Stimulated activated CD8-positive, alpha-beta memory T cell treated with anti-CD3 and anti-CD28 coated beads, Interleukin-12 subunit alpha, Interleukin-12 subunit beta, amount 100 ng/mL, for 1 hour (primary cell): ENCODE measurements at regions not wholly inside any gene's neighbourhood (a gene's known extent, or its start where the extent isn't known, plus 50 kb on each side); places are given as distances from the start of the nearest gene placed in this dataset.
A peak's percentile ranks its signal among the peaks of the same experiment; 100 is the strongest.
"Not testable (repeated sequence)": the region's sequence is repeated elsewhere in the genome, so short reads cannot be mapped to it uniquely, and the experiment has no call there.

Experiments
- DNase-seq: peaks from one replicate; pipeline ENCODE4 v3.0.0-alpha.2; 2020; ENCODE audit warnings: low read depth

DNA sequence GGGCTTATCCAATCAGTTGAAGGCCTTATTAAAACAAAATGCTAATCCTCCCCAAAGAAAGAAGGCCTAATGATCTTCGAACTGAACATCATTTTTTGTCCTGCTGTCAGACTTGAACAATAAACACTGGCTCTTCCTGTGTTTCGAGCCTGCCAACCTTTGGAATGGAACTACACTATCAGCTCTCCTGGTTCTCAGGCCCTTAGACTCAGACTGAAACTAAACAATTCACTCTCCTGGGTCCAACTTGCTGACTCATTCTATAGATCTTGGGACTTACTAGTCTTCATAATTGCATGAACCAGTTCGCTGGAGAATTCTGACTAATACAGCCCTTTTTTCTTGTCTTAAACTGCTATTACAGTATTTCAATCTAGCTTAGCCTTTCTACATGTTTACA lies 235.2 kb downstream of the LNPK start:
- DNase-seq = no peak

DNA sequence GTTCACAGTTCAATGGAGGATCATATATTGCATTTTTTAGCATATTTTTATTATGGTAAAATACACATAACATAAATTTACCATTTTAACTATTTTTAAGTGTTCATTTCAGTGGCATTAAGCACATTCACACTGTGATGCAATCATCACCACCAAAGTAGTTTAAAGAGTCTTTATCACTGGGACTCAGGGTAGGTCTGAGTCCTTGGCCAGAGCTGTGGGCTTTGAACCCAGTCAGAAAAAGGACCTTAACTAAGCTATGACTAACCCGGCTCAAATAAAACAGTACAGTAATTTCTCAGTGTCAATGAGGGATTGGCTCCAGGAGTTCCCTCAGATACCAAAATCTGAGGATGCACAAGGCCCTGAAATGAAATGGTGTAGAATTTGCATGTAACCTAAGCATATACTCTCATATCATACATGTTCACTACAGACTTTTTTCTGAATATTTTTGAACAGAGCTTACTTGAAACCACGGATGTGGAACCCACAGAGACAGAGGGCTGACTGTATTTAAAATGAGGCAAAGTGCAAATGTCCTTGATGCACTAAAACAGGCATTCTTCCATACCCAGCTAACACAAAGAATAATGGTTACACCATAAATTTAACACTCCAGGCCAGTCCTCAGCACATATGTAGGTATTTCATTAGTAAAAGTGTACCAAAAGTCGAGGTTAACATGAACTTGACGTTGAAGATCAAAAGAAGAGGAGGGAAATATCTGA lies 246.2 kb downstream of the LNPK start:
- DNase-seq = no peak

DNA sequence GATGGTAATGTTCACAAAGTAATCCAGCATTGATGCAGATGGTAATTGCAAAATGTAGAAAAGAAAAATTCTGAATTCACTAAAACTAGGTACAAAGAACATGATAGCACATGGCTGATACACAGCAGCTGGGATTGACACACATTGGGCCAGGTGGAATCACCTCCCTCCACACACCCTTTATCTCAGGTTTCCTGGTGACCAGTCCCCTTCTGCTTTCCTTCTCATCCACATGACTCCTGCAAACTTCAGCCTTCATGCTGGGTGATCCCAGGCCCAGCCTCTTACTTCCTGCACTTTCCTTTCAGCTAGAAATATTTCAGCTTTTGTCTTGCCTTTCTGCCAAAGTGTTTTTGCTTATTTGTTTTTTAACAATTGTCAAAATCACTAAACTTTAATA lies 246.9 kb downstream of the LNPK start:
- no peak for DNase-seq

DNA sequence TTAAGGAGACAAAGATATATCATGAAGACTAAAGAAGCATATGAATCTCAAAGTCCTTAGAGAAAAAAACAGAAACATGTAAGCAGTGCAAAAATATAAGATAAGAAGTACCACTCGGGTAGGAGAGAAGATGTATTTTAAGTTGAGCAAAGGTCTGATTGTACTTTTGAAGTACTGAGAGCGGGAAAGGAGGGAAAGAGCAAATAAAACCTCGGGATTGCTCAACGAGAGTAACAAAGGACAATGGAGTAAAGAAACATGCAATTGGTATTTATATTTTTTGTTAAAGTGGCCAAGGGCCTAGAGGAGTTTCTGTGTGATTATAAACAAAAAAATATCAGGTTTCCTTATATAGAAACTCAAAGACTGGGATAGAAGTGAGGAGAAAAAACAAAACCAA lies 251.9 kb downstream of the LNPK start:
- DNase-seq = no peak

DNA sequence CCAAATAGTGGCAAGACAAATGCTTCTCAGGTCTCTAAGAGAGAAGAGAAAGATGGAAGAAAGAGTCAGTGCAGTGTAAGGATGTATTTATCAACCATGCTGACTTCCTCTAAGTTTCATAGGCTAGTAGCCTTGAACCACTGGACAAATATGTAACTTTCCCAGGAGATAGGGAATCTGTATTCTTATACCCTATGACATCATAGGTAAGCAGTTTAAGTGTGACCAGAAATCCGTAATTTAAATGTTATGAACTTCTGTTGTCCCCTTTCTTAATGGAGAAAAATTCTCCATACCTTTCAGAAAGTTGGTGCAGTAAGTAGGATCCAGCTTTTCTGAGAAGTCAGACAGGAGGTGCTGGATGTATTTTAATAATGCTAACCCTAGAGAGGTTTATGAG lies 256.2 kb downstream of the LNPK start:
- DNase-seq = no peak

DNA sequence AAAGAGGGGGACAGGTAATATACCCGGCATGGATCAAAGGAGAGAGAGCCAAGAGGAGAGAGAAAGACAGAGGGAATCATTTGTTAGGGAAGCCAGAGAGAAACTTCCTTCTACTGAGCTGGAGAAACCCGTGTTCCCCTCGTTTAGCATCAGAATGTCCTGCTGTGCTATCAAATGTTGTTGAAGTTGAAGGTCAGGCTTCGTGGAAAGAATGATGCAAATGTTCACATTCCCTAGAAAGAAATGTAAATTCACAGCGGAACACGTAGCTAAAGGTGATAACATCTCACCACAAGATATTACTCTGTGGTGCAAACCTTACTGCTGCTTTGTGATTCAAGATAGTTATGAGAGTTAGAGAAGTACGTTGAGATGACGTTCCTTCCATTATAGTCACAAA lies 258.1 kb downstream of the LNPK start:
- no peak for DNase-seq

DNA sequence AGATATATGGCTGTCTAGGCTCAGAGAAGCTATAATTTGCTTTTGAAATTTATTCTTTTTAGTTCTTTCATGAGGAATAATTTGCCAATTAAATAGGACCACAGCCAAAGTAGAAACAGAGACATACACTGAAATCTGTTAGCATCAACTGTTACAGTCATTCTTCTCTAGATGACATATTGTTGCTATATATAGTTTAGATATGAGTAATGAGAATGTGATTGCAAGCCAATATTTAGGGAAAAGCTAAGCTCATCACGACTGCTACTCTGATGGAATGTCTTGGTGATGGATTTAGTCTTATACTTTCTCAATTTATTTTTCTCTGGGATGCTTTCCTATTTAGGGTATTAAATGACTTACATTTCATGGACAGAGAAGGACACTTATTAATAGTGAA lies 259.1 kb downstream of the LNPK start:
- no peak for DNase-seq

DNA sequence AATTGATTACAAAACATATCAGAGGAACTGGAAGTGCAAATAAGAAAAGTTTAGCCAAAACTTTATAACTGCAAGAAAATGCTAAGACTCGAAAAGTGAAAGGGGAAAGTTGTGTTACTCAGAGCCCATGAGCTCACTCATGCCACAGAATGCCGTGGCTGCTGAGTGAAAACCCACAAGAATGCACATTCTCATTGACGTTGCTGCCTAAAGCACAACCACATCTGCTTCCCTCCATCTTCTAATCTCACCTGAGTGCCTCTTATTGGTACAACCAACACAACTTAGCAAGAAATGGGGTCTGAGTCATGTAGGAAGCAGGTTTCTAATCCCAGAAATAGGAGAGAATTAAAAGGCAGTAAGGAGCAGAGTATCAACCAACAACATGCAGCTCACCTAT lies 259.7 kb downstream of the LNPK start:
- DNase-seq = no peak

DNA sequence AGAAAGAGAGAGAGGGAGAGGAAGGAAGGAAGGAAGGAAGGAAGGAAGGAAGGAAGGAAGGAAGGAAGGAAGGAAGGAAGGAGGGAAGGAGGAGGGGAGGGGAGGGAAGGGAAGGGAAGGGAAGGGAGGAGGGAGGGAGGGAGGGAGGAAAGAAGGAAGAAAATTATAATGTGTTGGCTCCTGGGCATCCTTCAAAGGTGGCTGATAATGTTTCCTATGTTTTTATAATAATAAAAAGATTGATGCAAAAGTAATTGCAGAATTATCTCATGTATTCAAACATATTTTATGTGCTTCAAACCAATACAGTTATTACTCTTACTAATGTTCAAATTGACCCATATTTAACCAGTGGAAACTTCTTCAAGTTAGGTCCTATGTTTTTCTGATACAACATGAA lies 260.9 kb downstream of the LNPK start:
- no peak for DNase-seq

DNA sequence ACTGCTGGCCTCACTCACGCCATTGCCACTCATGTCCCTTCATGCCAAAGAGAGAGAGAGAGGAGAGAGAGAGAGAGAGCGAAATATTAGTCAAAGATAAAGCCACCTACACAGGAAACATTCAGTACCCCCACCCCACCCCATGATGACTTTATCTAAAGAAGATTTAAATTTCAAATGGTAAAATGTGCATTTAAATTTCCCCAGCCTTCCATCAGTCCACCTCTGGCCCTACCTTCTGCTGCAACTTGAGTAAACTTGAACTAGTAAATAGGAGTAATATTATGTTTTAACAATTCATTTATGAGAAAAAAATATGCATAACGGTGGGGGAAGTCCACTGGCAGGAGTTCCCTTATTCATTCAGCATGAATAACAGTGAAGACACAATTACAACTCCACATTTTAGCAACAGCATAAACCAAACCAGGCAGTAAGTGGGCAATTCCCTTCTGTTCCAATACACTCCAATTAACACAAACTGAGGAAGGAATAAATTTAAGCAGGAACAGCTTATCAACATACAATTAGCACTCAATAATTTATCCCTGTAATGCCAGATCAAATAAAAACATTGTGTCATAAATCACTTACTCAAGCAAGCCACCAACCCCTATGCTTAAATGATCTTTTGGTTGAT lies 264.2 kb downstream of the LNPK start:
- DNase-seq = no peak

DNA sequence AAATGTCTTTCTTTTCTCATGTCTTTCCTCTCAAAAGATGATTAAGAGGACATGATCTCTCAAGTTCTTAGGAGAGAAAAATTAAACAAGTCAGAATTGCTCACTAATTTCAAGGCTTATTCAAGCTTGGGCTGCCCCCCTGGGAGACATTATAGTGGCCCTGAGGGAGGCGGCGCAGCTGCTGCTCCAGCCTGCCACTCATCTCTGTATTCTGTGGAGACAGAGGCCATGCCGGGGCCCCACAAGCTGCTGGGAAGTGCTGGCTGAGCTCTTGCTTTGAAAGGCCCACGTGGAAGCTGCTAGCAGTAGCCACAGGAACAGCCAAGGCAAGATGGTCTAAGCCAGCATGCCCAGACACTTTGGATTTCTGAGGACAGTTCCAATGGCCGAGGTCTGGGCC lies 267.4 kb downstream of the LNPK start:
- no peak for DNase-seq

DNA sequence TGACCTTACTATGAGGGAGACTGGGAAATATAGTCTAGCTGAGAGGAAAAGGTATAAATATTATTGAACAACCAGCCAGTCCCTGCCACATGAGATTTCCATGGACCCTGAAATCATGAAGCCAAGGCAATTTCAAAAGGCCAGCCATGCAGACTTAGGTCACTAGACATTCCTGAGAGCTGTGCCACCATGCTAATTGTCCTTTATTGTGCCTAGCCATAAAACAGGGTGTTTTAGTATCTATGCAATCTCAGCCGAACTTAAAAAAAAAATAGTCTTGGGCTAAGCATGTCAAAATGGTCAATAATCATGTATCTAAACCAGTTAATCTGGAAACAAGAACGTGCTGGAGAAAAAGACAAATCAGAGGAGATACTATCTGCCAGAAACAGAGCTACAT lies 269.5 kb downstream of the LNPK start:
- DNase-seq = no peak

DNA sequence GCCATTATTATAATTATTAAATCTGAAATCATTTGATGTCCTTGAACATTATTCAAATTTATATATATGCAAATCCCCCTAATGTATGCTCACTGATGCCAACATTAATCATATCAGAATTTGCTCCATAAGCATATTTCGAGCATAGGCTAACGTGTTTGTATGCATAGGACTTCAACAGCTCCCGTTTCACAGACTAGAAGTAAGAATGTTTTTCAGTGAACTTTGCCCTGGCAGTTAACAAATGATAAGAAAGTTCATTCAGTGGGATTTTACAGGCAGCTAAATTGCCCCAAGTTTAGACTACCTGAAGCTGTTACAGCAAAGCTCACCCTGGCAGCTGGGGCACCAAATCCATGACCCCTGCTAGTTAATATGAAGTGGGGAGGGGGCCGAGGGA lies 272.0 kb downstream of the LNPK start:
- DNase-seq = no peak

DNA sequence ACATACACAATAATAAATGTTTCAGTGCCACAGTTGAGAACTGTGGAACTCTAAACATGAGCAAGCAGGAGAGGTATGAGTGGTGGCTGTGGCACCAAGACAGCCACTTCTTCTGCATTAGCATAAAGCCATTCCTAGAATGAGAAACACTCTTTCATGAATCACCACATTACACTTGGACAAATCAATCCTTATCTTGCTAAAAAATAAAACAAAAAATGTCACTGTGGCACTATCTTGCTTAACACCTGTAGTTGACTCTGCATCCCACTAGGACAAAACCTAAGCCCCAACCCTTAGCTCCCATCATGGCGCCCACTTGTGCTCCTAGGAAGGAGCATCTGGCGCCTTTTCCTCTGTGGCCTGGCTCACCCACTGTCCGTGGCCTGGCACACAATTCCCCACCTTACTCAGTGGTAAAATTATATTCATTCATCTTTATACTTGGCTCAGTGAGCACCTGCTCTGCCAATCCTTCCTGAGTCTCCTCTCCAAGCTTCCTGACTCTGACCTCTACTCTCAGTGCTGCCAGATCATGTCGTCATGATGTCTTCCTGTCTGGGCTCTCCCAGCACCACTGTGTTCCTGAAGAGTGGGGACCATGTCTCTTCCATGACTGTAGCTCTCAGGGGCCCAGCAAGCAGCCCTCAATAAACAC lies 272.9 kb downstream of the LNPK start:
- DNase-seq = no peak

DNA sequence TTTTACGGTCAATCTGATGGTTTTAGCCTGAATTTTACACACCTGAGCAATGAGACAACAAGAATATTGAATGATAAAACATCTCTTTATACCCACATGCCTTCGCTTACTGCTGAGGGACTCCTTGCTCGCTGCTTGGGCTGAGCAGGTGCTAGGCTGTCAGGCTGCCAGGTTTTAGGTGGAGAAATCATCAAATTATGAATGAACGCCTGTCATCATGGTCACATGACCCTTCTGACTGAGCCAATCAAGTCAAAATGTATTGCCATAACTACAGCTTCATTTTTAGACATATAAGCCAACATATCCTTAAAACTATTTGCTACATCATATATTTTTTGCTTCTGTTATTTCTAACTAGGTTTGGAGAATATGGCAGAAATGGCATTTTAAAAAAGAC lies 274.0 kb downstream of the LNPK start:
- DNase-seq = no peak

DNA sequence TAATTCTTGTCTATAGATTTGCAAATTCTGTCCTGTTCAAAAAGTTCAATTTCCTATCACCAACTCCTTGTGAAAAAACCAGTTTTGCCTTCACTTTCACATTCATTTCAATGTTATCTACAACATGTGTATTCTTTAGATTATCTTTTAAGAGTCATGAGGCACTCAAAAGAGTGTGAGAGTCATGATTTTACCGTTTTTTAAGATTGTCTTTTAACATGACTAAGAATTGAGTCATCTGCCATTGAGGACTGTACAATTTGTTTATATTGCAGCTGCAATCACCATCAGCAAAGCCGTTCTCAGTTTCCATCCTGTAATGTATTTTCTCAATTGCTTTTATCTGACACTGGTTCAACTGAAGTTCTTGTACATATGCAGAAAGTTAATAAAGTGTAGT lies 275.8 kb downstream of the LNPK start:
- DNase-seq = no peak

DNA sequence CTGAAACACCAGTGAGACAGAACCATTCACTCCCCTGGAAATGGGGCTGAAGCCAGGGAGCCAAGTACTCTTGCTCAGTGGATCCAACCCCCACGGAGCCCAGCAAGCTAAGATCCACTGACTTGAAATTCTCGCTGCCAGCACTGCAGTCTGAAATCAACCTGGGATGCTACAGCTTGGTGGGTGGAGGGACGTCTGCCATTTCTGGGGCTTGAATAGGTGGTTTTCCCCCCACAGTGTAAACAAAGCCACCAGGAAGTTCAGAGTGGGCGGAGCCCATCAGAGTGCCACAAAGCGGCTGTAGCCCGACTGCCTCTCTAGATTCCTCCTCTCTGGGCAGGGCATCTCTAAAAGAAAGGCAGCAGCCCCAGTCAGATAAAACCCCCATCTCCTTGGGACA lies 292.8 kb downstream of the LNPK start:
- no peak for DNase-seq

DNA sequence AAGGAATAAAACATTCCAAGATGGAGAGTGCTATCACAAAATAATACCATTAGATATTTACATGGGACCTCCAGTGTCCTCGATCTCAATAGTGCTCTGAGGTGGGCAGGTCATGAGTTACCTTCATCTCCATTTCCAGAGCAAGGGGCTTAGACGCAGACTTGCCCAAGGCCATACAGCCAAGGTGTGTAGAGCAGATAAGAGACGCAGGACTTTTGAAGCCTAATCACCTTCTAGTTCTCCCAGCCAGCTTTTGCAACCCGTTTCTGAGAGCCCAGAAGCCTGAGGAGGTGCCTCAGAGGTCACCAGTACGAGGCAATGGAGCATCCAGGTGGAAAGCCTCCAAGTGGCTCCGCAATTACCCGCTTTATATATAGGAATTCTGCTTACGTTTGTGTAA lies 294.7 kb downstream of the LNPK start:
- DNase-seq = no peak

DNA sequence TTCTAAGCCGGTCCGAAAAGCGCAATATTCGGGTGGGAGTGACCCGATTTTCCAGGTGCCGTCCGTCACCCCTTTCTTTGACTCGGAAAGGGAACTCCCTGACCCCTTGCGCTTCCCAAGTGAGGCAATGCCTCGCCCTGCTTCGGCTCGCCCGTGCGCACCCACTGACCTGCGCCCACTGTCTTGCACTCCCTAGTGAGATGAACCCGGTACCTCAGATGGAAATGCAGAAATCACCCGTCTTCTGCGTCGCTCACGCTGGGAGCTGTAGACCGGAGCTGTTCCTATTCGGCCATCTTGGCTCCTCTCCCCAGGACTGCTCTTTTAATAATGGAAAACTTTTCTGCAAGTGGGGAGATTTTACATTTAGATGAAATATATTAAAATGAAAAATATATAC lies 297.5 kb downstream of the LNPK start:
- DNase-seq = not testable (repeated sequence)

DNA sequence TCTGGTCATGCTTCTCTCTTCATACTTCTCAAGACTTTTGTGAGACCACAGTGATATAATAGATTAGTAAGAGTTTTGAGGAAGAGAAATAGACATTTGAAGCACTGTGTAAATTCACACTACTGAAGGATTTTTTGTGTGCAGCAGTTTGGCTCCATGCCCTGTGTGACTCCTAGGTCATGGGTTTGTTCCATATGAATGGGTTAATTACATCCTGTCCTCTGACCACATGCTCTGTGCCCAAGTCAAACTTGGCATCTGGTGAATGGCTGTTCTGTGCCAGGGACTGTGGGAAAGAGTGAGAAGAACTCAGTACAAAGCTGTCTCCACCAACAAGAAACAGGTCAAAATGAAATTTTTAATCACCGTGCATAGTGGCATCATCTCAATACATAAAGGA lies 304.0 kb downstream of the LNPK start:
- DNase-seq = no peak

DNA sequence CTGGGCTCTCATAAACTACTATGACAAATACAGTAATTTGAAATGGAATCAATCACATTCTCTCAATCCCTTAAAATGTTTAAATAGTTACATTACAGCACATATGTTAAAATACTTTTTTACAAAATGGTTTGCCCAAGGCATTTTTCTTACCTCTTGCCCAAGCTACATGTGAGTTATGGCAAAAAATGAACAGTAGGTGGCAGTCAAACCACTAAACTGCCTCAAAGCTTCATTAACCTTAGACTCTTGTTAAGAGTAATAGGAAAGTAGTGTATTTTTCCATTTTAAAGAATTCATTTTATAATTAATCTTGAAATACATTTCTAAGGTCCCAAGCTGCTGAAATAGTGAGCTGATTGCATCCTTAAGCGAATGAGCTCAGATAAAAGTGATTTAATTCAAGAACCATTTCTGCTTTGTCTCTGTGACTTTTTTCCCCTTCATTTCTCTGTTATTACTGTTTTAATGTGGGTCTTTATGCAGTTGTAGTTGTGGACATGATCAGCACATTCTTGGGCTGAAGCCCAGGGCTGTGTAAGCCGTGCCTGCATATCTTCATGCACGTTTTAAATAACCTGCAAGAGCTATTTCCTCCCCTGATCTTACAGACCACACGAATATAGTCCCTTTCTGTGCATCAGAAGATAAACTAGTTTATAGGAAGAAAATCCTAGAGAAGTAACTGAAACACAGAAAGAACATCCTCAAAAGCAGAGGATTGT lies 311.8 kb downstream of the LNPK start:
- peak; percentile 6 for DNase-seq

DNA sequence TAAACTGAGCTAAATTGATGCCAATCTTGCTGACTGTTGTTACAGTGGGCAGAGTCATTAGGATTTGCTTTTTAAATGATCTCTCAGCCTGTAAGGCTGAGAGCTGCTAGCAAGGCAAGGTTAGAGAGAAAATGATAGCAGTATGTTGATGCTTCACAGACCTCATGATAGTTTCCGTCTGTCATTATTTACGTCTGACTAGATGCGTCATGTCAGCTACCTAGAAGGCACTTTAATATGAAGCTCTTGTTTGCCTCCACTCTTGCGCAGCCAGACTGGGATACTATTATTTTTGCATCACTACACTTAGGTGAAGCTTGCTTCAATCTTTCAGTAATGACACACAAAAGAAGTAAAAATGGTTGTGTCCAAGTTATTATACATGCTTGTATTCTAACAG lies 313.8 kb downstream of the LNPK start:
- no peak for DNase-seq

DNA sequence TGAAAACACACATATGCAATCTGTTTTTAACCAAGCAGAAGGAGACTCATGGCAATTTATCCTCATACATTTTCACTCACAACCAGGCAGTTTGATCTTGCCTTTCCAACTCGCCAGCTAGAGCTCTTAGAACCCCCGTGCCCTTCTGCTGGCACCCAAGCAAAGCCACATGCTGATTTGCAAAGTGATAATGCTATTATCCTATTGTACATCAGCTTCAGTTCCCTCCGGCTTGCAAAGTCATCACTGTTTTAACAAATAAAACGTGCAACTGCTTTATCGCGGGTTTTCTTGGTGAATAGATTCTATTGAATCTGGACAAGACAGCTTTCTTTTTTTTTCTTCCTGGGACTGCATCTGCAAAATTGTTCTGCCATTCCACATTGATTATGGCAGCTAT lies 314.6 kb downstream of the LNPK start:
- DNase-seq = no peak
